NCI-H526 (cell line): ENCODE measurements at regions not wholly inside any gene's neighbourhood (a gene's known extent, or its start where the extent isn't known, plus 50 kb on each side); places are given as distances from the start of the nearest gene placed in this dataset.
"Not testable (repeated sequence)": the region's sequence is repeated elsewhere in the genome, so short reads cannot be mapped to it uniquely, and the experiment has no call there.

Experiments used
- DNase-seq, 2 experiments: peaks; one replicate each; lab custom pipeline; 2025; lab: John Stamatoyannopoulos, UW

GRCh38 chr20:17836303-17836861 lies 132.2 kb downstream of the SNX5 start:
- DNase-seq, result no peak

DNA sequence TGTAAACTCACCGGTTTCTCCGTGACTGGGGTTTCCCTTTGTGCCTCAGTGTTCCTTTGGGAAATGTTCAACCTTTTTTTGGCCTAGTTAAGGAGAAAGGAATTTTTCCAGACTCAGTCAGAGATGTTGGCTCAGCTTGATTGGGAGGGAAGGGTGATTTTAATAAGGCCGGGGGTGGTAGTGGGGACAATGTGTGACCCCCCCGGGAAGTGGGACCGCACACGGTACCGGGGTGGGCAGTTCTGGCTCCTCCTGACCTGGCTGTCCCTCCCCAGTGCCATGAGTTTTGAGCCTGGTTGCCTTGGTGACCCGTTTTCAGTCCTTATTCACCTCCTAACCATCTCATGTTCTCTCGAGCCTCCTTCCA lies 132.7 kb downstream of the SNX5 start:
- DNase-seq, result no peak

GRCh38 chr20:17835240-17835933 lies 133.2 kb downstream of the SNX5 start:
- DNase-seq, result no peak

GRCh38 chr20:17834804-17835203 lies 133.8 kb downstream of the SNX5 start:
- no peak for DNase-seq

- no peak for DNase-seq
These were observed 133.4 kb downstream of the BANF2 start for GRCh38 chr20:17833036-17833674.

DNA sequence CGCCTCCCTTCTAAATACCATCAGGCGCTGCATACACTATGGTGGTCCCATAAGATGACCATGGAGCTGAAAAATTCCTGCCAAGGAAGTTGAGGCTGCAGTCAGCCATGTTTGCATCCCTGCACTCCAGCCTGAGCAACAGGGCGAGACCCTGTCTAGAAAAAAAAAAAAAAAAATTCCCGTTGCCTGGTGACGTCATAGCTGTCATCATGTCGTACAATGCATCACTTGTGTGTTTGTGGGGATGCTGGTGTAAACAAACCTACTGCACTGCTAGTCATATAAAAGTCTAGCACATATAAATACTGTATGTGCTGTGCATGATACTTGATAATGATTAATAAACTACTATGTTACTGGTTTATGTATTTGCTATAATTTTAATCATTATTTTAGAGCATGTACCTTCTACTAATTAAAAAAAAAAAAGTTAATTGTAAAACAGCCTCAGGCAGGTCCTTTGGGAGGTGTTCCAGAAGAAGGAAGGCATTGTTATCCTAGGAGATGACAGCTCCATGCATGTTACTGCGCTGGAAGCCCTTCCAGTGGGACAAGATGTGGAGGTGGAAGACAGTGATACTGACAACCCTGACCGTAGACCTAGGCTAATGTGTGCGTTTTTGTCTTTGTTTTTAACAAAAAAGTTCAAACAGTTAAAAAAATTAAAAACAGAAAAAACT lies 132.6 kb downstream of the BANF2 start:
- no peak for DNase-seq

GRCh38 chr20:17828598-17829144 lies 128.9 kb downstream of the BANF2 start:
- DNase-seq, result no peak

- DNase-seq, result no peak
These were observed 128.2 kb downstream of the BANF2 start for GRCh38 chr20:17827759-17828559.

DNA sequence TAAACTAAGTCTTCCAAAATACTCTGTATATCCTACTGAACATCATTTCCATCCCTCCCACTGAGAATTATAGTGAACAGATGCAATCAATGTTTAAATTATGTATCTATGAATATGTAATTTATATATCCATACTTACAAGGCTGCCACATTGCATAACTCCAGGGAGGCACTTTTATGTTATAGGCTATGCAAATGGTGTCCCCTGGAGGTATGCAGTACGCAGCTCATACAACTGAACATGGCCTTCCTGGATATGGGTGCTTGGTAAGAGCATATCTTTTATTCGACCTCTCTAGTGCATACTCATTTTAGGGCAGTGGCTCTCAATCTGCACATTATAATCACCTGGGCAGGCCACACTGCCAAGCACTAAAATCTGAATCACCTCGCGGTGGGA lies 127.3 kb downstream of the BANF2 start:
- peak in 1 of 2 experiments; percentile 24 for DNase-seq

DNA sequence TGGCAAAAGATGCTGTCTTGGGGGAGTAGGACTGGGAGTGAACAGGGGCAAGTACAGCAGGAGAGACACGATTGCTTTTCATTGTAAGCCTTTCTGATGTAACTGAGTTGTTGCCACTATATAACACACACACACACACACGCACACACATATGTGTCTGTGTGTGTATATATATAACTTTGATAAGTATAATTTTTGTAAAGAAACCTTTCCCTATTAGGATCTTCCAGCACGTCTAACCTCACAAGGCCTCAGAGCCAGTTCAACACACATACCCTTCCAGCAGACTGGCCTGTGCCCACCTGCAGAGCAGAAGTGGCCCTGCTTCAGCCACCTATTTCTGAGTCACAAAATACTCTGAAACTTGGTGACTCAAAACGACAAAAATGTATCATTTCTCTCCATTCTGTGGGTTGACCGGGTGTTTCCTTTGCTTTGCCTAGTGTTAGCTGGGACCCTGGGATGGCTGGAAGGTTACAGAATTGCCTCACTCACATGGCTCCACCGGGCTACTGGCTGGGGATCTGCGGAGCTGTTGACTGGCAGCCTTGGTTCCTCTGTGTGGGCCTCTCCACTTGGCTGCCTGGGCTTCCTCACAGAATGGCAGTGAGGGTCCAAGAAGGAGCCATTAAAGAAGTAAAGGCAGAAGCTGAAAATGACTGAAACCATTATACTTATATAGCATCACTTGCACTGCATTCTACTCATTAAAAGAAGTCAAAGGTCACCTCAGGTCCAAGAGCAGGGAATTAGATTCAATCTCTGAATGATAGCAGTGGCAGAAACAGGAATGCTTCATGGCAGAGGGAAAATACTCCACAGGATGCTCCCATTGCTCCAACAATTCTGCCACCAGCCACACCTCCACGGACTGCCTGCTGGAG lies 126.4 kb downstream of the BANF2 start:
- DNase-seq, result no peak

DNA sequence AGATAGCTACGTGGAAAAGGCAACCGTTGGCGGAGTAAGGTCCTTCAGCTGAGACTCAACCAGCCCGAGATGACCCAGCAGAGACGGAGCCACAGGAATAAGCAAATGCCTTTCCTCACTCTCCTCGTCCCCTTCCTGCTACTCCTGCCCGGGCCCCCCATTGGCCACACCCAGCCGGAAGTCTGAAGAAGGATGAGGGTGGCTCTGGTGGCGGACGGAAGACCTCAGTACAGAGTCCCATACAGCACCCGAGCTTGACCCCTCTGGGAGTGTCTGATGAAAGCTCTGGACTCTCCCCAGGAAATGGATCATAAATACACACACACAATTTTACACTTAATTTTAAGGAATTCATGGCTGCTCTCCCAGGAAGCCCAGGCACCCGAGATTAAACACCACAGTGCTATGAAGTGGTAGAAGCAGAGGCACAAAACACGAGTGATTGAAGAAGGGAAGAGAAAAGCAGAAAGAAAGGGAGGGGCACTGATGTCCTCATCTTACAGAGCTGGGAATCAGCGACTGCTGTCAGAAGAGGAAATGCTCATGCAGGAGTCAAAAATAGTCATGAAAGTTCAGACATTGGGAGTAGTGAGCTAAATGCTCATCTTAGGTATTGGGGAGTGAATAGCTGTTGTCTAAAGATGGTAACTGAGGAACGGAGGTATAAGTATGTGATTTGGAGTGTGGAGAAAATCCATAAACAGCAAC lies 125.6 kb downstream of the BANF2 start:
- no peak for DNase-seq

DNA sequence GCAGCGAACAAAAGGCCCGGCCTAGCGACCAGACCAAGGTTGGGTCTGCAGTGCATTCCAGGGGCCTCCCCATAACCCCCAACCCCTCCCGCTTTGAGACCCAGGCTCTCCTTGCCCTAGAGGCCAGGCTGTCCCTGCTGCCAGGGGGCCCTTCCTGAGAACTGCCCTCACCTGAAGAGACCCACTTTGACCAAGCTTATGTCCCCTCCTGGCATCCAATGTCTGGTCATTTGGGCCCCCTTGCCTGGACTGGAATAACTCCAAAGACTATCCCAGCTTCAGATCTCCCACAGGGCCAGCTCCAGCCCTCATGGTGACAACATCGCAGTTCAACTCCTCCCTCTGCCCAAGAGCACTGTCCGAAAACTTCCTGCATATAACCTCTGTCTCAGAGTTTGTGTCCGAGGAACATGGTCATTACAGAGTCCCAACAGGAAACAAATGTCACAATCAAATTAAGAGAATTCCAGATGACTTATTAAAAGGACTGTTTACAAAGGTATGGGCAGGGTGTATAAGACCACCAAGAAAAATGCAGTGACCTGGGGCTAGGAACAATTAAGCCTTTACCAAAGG lies 125.0 kb downstream of the BANF2 start:
- no peak for DNase-seq

- DNase-seq, result no peak
These were observed 123.8 kb downstream of the BANF2 start for GRCh38 chr20:17823409-17824144.

DNA sequence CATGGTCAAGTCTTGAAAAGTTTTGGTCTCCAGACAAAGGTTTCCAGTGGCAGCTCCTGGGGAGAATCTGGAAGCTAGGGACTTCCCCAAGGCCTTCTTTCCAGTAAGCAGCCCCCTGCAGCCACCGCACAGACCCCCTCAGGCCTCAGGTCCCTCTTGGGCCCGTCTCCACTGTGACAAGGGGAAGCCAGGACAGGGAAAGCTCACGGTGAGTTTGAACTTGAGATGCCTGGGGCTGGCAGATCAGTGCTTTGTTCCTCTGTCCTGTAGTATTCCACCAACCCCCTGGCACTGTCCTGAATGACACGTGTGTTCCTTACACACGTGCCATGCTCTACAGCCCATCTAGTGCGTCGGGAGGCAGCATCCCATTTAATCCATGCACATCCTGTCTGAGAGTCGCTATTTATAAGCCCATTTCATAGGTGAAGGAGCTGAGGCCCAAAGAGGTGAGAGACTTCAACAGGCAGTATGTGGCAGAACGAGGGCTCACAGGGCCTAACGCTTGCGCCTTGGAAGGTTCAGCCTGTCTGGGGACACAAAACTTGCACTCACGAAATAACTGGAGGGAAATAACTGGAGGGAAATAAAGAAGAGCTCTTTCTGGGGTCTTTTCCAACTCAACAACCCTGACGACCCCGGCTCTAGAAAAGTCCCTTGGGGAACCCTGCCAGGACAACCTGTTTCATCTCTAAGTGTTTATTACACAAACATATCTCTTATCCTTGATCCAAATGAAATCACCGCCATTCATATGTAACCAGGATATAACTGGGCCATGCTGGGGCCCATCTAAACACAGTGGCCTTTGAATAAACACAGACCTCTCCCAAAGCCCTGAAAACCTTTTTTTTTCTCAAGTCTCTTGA lies 123.0 kb downstream of the BANF2 start:
- DNase-seq, result no peak

GRCh38 chr20:17822039-17822438 lies 122.3 kb downstream of the BANF2 start:
- no peak for DNase-seq

GRCh38 chr20:17821606-17822005 lies 121.8 kb downstream of the BANF2 start:
- not testable (repeated sequence) for DNase-seq

- DNase-seq, result no peak
These were observed 119.8 kb downstream of the BANF2 start for GRCh38 chr20:17819395-17820093.

- no peak for DNase-seq
These were observed 118.4 kb downstream of the BANF2 start for GRCh38 chr20:17818187-17818586.
